ENCODE measurements at regions not wholly inside any gene's neighbourhood (a gene's known extent, or its start where the extent isn't known, plus 50 kb on each side); places are given as distances from the start of the nearest gene placed in this dataset.

- Mint-ChIP-seq H3K4me3 (no peak overlapping the region), H3K27me3 (no peaks in the 10 kb centered on the region), H3K4me1 (peaks cover 0 to 1% of the 10 kb centered on the region in 2 donors), H3K27ac (no peak overlapping the region), H3K36me3 (no peaks in the 10 kb centered on the region), H3K9me3 (no peaks in the 10 kb centered on the region)
- DNase-seq (no peak), ATAC-seq (replicated peaks) (no peak)
These were observed 64.2 kb upstream of the GGTLC1 start for GRCh38 chr20:24052599-24053275.

DNA sequence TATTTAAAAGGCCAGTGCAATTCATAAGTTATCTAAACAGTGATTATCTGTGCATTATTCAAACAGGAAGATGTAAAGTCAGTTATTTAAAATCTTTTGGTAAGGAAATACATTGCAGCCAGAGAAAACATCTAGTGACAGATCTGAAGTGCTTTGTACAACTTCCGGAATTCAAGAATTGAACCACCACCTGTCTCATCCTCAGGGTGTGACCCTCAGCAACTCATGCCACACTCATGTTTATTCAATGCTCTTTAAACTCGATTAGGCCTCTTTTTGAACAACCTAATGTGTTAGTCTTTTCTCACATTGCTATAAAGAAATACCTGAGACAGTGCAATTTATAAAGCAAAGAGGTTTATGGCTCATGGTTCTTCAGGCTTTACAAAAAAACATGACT, 62.6 kb upstream of the GGTLC1 start:
- H3K27ac Mint-ChIP-seq, result no peak overlapping the region
- H3K4me1 Mint-ChIP-seq, result peaks cover 0 to 1% of the 10 kb centered on the region in 2 donors
- DNase-seq, result no peak
- no peaks in the 10 kb centered on the region for H3K9me3 Mint-ChIP-seq
- H3K36me3 Mint-ChIP-seq, result no peaks in the 10 kb centered on the region
- H3K27me3 Mint-ChIP-seq, result no peaks in the 10 kb centered on the region
- ATAC-seq (replicated peaks), result no peak
- H3K4me3 Mint-ChIP-seq, result no peak overlapping the region

DNA sequence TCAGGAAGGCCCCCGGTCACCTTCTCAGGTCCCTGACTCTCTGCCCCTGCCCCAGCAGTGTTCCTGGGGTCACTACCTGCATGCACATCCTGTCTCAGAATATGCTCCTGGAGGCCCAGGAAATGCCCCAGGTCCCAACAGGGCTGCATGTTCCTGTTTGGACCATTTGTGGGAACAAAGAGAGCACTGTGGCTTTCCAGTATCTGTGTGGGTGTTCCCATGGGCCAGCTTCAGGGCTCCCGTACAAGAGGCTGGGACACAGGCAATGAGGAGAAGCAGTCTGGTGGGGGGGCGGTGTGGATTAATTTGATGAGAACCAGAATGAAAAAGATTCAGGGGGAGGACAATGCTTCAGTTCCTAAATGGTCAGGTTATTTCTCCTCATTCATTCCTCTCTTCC, 61.5 kb upstream of the GGTLC1 start:
- H3K9me3 Mint-ChIP-seq, result no peaks in the 10 kb centered on the region
- no peak overlapping the region for H3K4me3 Mint-ChIP-seq
- H3K27me3 Mint-ChIP-seq, result no peaks in the 10 kb centered on the region
- no peaks in the 10 kb centered on the region for H3K36me3 Mint-ChIP-seq
- peaks cover 0 to 1% of the 10 kb centered on the region in 2 donors for H3K4me1 Mint-ChIP-seq
- H3K27ac Mint-ChIP-seq, result no peak overlapping the region
- no peak for ATAC-seq (replicated peaks)
- no peak for DNase-seq

GRCh38 chr20:24049081-24049480, 60.5 kb upstream of the GGTLC1 start:
- H3K4me1 Mint-ChIP-seq, result peaks cover 0 to 1% of the 10 kb centered on the region in 2 donors

DNA sequence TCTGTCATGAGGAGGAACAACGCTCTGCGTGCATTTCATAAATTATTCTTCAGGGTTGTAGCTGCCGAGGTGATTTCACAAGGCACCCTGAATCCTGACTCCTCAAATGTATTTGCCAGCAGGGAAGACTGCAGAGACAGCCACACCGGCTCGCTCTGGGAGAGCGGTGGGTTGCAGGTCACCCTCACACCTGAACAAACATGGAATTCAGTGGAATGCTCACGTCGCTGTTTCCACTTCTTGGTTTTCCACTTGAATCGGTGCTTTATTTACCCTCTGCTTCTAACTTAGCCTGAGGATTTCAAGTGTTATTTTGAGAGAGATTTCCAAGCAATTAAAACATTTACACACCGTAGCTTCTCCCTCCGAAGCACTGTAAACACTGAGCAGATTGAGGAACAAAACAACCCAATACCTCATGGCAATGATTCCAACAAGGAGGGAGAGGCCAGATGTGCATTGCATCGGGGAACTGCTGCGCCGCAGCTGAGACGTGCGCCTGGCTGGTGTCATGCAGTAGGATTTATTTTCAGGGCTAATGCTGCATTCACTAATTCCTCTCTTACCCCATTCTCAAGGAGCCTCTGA, 59.5 kb upstream of the GGTLC1 start:
- Mint-ChIP-seq H3K4me3 (no peak overlapping the region), H3K27ac (no peak overlapping the region), H3K9me3 (no peaks in the 10 kb centered on the region), H3K27me3 (no peaks in the 10 kb centered on the region), H3K36me3 (no peaks in the 10 kb centered on the region), H3K4me1 (peaks cover 0 to 1% of the 10 kb centered on the region in 2 donors)
- DNase-seq, result no peak
- ATAC-seq (replicated peaks), result no peak

More at GRCh38 chr20:24049081-24049480, 60.5 kb upstream of the GGTLC1 start:
- DNase-seq (no peak), ATAC-seq (replicated peaks) (no peak)
- no peaks in the 10 kb centered on the region for H3K27me3 Mint-ChIP-seq
- H3K27ac Mint-ChIP-seq, result no peak overlapping the region
- no peak overlapping the region for H3K4me3 Mint-ChIP-seq
- H3K9me3 Mint-ChIP-seq, result no peaks in the 10 kb centered on the region
- H3K36me3 Mint-ChIP-seq, result no peaks in the 10 kb centered on the region

DNA sequence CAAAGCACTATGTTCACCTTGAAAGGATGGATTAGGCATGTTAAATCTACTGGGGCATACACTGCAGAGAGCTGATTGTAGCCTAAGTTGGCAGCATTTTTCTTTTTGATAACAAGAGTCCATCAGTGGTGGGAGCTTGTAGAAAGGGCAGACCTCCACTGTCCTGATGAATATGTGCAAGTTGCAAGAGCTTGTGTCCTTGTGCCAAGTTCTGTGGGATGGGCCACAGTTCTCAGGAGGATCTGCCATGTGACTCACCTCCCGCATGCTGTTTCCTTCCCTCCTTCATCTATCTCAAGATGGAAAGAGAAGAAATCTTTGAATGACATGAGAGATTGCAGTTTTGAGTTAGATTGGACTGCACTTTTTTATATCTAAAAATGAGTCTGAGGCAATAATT, 58.3 kb upstream of the GGTLC1 start:
- Mint-ChIP-seq H3K4me3 (no peak overlapping the region), H3K36me3 (no peaks in the 10 kb centered on the region), H3K27ac (no peak overlapping the region), H3K9me3 (no peaks in the 10 kb centered on the region), H3K27me3 (no peaks in the 10 kb centered on the region), H3K4me1 (peaks cover 0 to 1% of the 10 kb centered on the region in 2 donors)
- no peak for DNase-seq
- ATAC-seq (replicated peaks), result no peak

DNA sequence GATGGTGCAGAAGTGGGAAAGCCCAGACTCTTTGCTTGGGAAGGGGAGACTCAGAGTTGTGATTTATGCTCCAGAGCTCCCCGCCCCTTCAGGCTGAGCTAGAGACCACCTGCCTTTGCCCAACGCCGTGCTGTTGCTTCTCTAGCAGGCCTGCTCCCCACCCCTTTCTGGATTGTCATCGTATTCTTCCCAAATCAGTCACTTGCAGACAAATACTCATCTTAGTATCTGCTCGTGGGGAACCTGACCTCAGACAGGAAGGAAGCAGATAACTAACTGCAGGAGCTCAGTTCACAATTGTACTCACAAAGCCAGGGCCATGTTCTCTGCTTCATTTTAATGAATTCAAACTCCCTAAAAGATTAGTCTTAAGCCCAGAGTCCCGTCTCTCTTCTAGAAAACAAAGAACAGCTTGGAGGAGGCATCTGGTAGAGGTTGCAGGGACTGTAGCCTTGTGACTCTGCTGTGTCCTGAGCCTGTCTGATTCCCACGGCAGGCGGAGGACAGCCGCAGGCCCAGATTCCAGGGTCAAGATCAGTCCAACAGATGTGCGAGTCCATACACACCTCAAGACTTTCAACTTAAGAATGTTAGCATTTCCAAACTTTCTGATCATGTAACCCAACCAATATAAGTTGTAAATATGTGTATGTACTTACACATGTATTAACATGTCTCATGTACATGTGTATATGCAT, 57.2 kb upstream of the GGTLC1 start:
- DNase-seq (no peak), ATAC-seq (replicated peaks) (no peak)
- Mint-ChIP-seq H3K4me3 (no peak overlapping the region), H3K27ac (no peak overlapping the region), H3K4me1 (peaks cover 0 to 1% of the 10 kb centered on the region in 2 donors), H3K36me3 (no peaks in the 10 kb centered on the region), H3K9me3 (no peaks in the 10 kb centered on the region), H3K27me3 (no peaks in the 10 kb centered on the region)

DNA sequence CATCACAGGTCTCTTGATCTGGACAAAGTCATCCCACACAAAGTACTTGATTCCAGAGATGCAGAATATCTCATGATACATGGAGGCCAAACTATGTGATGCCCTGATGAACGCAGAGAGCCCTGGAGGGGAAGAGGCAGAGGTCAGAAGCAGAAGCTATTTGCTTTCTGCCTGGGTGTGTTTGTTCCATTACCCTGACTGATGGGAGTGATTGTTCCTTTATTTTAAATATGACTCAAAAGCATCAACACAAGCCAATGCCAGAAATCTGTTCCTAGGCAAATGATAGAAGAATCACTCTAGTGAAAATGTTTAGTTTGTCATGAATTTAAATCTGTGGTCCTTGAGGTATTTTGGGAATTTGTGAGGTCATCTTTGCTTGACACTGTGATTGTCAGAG, 54.7 kb upstream of the GGTLC1 start:
- DNase-seq (no peak), ATAC-seq (replicated peaks) (no peak)
- H3K27ac Mint-ChIP-seq, result no peak overlapping the region
- H3K27me3 Mint-ChIP-seq, result no peaks in the 10 kb centered on the region
- no peaks in the 10 kb centered on the region for H3K4me1 Mint-ChIP-seq
- H3K9me3 Mint-ChIP-seq, result no peaks in the 10 kb centered on the region
- no peaks in the 10 kb centered on the region for H3K36me3 Mint-ChIP-seq
- H3K4me3 Mint-ChIP-seq, result no peak overlapping the region

DNA sequence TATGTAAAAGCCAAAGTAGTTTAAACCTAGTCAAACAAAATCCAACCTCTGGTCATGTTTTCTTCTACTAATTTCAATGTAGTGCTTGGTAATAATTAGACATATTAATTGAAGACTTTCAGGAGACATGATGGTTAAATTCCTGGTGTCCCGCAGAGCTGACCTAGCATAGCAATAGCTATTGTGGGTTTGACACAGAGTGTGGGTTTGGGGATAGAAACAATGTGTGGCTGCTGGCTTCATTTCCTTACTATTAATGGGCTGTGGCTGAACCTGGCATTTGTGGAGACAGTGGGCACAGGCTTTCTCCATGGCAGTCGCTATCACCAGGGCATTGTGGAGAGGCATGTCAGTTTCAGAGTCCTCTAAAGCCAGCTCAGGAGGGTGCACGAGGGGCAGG, 54.1 kb upstream of the GGTLC1 start:
- H3K27me3 Mint-ChIP-seq, result no peaks in the 10 kb centered on the region
- ATAC-seq (replicated peaks), result no peak
- no peaks in the 10 kb centered on the region for H3K9me3 Mint-ChIP-seq
- H3K4me3 Mint-ChIP-seq, result no peak overlapping the region
- no peaks in the 10 kb centered on the region for H3K36me3 Mint-ChIP-seq
- no peak for DNase-seq
- H3K27ac Mint-ChIP-seq, result no peak overlapping the region
- H3K4me1 Mint-ChIP-seq, result no peaks in the 10 kb centered on the region

DNA sequence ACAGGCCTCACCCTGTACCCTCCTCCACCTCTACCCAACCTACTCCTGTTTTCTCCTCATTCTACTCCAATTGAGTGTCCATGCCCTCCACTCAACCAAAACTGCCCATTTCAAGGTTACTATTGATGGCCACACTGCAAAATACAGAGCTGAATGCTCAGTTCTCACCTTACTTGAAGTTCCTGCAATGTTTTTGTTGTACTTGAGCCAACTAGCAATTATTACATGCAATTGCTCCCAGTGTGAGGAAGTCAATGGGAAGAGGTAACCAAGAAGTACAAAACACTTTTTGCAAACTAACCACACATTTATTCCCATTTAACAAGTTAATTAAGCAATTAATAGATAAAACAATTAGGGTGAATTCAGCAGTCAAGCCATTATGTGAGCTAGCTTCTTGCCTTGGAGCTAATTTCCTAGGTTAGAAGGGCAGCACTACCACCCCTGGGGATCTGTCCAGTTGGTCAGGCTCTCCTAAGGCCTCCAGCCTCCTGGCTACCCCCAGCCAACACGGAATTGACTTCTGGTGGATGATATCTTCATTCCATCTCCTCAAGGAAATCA, 52.4 kb upstream of the GGTLC1 start:
- no peaks in the 10 kb centered on the region for H3K36me3 Mint-ChIP-seq
- H3K27me3 Mint-ChIP-seq, result no peaks in the 10 kb centered on the region
- no peak overlapping the region for H3K27ac Mint-ChIP-seq
- DNase-seq (no peak), ATAC-seq (replicated peaks) (no peak)
- no peak overlapping the region for H3K4me3 Mint-ChIP-seq
- H3K4me1 Mint-ChIP-seq, result no peaks in the 10 kb centered on the region
- H3K9me3 Mint-ChIP-seq, result no peaks in the 10 kb centered on the region

DNA sequence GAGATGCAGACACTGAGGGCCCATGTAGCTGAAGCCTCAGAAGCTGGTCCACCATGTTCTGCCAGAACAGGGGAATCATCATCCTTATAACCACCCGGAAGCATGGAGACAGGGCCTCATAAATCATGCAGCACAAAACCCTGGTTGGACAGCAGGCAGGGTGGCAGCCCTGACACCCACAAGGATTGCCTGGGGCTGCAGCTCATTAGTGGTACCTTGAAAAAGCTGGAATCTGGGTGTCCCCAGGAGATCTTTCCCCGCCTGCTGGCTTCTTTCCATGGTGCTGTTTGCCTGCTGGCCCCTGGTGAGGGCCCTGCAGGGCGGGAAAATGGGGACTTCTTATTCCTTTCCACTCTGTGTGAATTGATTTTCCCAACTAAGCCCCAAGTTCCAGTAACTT, 50.6 kb upstream of the GGTLC1 start:
- no peaks in the 10 kb centered on the region for H3K4me1 Mint-ChIP-seq
- no peak for DNase-seq
- H3K27ac Mint-ChIP-seq, result no peak overlapping the region
- H3K9me3 Mint-ChIP-seq, result no peaks in the 10 kb centered on the region
- no peak for ATAC-seq (replicated peaks)
- H3K27me3 Mint-ChIP-seq, result no peaks in the 10 kb centered on the region
- H3K4me3 Mint-ChIP-seq, result no peak overlapping the region
- no peaks in the 10 kb centered on the region for H3K36me3 Mint-ChIP-seq
